CD4-positive, alpha-beta T cell treated with Interleukin-17A for 4 hours (primary cell): ENCODE measurements at regions not wholly inside any gene's neighbourhood (a gene's known extent, or its start where the extent isn't known, plus 50 kb on each side); places are given as distances from the start of the nearest gene placed in this dataset.
"Not testable (repeated sequence)": the region's sequence is repeated elsewhere in the genome, so short reads cannot be mapped to it uniquely, and the experiment has no call there.

ENCODE experiments used
- DNase-seq: peaks from one replicate; pipeline ENCODE4 v3.0.0-alpha.2; 2020; ENCODE audit warnings: mixed read lengths

DNA sequence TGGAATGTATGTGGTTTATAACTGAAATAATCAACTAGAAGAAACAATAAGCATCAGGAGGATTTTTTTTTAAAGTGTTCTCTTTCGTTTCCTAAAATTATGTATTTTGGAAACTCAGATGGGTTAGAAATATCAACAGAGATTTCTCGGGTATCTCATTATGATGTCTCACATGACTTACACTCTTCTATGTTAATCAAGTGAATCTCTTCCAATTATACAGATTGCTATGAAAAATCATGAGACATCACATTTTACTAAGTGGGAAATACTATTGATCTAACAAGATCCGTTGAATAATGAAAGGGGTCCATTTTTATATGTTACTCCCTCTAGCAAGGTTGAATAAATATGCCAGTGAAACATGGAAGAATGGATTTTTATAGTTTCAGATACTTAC is 54.7 kb upstream of the NRIP1 start:
- no peak for DNase-seq

DNA sequence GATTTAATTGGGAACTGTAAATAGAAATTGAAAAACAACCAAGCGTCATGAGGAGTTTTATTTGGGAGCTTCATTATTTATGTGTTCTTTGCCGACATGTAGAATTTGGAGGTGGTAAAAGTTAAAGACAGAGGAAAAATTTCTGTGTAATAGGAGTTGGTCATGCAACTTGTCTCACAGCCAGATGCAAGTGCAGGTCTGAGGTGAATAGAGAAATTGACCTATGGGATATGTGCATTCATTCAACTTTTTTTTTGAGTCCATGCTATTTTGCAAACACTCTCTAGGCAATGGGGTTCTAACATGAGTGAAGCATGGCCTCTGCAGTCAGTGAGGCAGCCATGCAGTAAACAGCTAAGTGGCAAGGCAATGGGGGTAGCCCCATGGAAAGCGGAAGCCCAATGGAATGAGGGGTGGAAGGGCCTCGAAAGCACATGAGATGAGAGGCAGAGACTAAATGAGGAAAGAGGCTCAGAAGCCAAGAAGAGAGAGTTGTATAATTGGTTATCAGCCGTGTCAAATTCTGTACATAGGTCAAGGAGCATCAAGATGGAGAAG is 56.4 kb upstream of the NRIP1 start:
- DNase-seq, result no peak

DNA sequence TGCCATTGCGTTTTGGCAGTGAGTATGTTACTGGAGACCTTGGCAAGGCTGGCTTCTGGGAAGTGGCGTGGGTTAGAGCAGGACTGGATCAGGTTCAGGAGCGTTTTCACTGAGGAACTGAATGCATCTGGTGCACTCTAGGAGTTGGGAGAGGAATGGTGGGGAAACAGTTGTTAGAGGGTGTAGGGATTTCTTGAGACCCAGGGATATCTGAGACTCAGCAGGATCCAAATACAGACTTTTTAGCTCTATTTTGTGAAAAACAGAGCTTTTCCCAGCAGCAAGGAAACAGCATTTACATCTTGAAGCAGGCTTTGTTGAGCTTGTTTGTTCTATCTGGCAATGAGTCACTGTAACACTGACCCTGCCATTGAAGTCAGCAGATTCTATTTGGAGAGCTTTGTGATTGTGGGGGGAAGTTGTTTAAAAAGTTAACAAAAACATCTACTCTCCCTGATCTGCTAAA is 56.9 kb upstream of the NRIP1 start:
- DNase-seq, result no peak

DNA sequence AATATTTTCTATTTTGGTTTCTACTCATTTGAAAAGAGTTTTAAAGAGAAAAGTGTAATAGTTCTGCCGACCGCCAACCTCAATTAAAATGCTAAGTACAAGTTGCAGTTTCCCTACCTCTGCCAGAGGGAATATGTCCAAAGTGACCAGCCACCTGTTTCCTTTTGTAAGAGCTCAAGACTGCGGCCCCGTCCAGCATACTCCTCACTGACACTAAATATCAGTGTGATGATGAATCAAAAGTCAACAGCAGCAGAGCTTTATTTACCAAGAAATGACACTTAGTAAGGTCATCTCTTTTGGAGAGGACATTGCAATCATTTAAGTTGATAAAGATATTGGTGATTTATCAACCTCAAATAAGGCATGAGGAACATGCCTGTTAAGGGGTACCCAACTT is 57.4 kb upstream of the NRIP1 start:
- no peak for DNase-seq

DNA sequence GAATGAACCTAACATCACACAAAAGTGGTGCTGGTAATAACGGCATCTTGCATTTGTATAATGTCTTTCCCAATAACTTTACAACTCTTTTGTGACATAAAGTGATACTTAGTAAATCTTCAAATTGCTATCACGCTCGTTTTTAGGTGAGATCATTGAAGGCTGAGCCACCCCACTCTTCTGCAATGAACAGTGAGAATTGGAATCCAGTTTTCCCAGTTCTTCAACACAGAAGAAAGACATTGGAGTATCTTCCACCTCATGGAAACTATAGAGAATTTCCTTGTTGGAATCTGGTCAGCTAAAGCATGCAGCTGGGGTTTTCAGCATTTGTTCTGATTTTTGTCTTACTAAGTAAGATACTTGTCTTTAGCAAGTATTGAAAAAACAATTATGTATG is 59.9 kb upstream of the NRIP1 start:
- no peak for DNase-seq

DNA sequence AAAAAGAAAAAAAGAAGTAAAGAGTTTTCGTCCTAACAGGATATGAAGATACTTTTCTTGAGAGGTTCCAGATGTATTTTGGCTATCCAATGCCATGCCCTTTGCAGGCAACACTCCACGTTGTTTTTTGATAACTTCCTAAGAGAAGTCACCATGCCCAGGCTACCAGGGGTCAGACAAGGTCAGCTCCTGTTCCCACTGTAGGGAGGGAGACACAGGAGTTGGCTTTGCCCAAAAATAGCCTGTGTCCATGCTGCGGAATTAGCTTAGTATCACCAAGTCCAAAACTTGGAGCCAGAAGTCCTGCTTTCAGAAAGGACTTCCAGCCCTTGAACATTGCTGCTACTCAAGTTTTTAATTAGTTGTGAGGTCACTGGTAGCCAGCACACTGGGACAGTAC is 62.1 kb upstream of the NRIP1 start:
- DNase-seq, result no peak

DNA sequence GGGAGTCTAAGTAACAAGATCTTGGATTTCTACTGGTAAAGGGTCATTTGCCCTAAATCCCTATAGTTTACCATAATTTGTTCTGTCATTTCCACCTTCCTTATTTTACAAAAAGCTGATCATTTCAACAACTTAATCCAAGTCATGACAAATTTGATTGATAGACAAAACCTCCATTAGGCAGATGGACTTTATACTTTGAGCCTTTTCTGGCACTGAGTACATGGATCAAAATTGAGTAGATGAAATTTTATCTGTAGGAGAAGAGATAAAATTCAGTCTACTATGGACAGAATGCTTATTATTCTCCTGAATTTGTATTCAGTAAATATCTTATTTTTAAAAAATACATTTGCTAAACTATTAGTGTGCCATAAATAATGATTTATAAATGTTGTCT is 62.6 kb upstream of the NRIP1 start:
- DNase-seq, result no peak

DNA sequence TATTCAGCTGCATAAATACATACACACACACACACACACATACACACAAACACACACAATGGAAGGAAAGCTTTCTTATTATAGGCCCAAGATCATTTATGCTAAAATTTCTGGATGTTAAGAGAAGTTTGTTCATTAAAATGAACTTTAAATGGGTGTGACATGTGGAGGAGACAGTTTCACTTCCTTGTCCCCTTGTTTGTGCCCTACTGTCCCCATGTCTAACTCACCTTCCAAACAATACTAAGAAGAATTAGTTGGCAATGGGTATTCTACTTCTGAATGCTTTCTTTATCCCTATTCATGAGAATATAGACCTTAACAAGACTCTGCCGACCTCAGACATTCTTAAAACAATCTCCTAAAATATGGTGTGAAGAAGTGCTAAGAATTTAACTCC is 63.5 kb upstream of the NRIP1 start:
- no peak for DNase-seq

DNA sequence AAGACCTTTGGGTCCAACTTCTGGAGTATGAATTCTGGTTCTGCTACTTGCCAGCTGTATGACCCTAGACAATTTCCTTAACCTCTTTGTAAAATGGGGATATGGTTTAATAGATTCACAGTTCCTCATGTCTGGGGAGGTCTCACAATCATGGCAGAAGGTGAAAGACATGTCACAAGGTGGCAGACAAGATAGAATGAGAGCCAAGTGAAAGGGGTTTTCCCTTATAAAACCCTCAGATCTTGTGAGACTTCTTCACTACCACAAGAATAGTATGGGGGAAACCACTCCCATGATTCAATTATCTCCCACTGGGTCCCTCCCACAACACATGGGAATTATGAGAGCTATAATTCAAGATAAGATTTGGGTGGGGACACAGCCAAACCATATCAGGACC is 63.9 kb upstream of the NRIP1 start:
- not testable (repeated sequence) for DNase-seq

DNA sequence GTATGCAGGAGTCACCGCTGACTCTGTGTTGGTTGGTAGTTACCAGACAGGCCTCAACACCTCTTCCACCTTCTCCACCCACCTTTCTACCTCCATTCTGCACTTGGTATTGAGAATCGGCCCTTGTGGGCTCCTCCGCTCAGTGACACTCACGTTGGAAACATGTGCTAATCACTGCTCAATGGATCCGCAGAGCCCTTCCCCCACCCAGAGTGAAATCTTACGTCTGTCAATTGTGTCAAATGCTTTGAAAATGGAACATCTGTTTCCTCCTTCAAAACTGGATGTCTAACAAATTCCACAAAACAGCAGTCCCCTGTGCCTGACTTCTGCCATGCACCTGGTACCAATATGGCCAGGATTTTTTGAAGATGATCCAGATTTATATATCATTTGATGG is 65.5 kb upstream of the NRIP1 start:
- no peak for DNase-seq

DNA sequence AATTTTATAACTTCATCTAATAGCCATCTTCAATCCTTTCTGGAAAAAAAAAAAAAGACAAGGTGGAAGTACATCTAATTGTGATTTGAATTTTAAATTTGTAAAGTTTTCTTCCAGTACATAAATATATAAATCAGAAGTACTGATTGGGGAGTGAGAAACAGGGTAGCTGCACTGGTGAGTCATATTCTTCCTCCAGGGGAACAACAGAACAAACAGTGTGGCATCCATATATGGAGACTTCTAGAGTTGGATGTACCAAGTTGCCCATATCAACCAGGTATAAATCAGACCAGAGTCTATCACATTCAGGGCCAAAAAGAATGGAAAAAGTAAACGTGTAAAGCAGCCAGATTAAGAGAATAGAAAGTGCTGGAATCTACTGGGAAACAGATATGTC is 66.0 kb upstream of the NRIP1 start:
- DNase-seq, result no peak

DNA sequence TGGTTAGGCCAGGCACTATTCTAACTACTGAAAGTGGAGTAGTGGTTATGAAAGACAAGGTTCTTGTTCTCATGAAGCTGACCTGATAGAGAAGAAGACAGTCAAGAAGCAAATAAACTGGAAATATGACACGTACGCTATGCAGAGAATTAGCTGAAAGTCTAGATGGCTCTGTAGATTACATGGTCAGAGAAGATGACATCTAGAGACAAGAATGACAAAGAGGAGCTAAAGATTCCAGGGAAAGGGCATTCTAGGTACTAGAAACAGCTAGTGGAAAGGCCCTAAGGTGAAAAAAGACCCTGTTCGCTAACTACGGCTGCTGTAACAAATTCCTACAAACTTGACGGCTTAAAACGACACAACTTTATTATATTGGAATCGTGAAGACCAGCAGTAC is 68.0 kb upstream of the NRIP1 start:
- DNase-seq, result no peak

DNA sequence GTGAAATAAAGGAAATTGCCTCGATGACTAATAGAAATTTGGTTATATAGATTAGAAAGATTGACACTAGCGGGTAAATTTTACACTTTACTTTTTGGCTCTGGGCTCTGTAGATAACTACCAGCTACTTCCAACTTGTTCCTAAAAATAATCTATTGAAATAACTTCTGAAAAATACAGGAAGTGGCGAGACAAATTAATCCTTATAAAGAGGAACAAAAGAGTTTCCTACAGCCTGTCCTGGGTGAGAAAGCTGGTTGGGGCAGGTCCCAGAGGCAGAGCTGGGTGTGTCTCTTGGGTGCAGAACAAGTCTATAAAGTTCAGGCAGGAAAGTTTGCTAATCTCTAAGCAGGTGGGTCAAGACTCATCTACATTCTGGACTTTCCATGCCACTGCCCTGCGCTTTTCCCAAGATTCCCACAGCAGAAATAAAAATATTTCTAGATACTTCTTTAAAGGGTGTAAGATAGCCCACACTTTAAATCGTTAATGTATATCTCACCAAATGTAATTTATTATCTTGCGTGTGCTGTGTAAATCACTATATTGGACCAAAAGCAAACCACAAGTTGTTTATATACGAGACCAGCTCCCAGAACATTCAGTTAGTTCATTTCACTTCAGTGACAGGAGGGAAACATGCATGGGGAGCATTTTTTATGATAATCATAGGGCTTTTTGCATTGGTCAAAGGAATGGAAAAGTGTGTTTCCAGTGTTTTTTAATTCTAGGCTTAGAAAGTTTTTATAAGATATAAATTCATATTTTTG is 70.1 kb upstream of the NRIP1 start:
- DNase-seq, result no peak

DNA sequence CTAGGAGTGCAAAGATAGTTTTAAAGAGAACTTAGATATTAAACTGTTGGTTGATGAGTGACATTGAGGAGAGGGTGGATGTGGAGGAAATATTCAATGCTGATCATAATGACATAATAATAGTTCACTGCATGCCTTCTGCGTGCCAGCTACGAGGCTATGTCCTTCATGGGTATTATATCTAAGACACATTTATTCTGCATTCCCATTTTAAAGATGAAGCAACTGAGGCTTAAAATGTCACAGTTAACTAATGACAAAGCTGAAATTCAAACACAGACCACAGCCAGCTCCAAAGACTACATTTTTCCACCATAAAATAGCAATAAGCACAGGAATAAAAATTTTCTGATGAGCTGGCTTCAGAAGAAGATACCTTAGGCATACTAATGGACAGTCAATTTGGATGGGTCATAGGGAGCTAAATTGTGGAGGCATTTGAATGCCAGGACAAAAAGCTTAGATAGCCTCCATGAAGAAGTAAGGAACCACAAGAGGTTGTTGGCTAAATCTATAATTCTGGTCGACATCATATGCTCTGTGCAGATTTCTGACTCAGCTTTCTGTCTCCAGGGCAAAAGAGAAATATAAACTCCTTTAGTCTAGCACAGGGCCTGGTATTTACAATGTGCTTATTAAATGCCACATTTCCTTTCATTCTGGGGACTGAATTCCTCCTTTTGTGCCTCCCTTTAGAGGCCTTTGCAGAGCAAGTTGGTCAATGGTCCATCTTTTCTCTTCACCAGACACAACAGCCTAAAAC is 71.2 kb upstream of the NRIP1 start:
- no peak for DNase-seq

DNA sequence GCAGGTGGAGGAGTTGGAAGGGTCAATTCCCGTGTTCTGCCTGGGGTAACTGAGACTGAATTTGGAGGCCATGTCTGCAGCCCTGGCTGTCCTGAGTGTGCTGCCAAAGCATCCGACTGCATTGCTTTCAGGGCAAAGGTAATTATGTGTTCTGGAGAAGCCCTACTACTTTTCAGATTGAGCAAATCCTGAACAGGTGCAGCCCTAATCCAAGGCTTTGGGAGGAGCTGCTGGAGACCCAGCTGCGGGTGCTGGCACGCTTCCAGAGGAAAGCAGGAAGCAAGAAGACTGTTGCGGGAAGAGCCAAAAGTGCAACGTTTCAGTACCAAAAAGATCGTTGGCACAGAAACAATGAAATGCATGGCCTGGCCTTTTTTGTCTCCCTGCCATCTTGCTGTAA is 73.7 kb upstream of the NRIP1 start:
- no peak for DNase-seq

DNA sequence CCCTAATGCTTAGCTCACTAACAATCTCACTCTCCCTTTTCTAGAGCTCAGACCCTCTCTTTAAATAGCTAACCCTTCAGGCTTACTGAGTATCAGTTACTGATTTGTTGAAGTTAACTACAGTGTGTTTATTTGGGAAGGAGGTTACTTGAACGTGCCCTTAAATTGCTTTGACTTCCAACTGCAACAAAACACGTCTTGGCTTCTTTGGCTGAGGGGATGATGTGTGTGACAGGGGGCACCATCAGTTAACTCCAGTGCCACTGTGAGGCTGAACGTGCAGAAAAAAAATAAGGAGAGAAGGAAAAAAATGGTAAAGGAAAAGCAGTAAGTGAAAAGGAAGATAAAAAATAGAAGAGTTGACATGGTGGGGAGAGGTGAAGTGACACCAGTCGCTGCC is 75.1 kb upstream of the NRIP1 start:
- DNase-seq, result no peak

DNA sequence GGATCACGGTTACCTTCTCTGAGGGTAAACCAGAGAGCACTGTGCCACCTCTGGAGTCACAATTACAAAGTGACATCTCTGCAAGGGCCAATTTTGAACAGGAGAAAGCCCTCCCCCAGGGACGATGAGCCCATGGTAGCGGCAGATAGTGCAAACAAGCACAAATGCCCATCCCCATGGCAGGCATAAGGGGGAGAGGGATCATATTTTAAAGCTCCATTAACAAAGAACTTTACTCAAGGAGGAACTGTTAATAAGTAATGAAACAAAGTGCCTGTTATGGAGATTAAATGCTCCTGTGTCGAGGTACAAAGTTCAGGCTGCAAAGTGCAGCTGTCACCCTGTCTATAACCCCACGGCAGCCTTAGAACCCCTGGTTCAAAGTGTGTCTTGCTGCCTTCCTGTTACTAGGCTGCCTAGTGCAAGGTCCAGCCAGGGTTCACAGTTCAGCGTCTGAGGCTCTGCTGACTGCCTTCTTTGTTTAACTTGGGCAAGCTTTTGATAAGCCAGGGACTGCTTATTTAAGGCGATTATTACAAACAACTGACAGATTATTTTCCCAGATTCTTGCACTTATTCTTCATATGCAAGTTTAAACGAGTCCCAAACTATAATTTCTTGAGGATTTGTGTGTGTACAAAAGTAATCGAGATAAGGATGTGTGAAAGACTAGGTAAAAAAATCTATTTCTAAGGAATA is 75.7 kb upstream of the NRIP1 start:
- DNase-seq, result no peak

DNA sequence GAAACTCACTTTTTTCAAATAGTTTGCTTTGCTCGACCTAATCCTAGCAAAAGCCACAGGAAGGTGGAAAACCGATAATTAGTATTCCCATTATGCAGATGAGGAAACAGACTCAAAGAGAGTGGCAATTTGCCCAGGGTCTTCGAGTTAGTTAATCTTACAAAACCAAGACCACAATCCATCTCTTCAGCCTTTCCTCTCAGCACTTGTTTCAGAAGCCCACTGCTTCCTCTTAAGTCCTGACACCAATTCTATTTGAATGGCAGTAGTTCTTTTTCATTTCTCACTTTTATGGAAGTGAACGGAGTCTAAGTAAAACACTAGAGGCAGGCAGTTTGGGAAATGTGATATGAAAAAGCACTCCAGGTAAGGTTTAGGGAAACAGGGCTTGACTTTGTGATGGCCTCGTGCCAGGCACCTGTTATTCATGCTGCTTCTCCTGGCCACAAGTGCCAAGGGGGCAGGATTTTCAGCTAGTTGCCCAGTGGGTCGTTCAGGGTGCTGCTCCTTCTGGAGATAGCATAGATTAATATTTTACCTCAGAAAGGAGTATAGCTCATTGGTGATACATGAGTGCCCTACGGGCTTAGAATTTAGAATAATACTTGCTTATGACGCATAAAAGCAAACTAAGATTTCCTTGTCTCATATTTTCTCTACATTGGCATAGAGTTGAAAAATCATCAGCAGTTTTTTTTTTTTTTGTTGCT is 76.6 kb upstream of the NRIP1 start:
- no peak for DNase-seq

DNA sequence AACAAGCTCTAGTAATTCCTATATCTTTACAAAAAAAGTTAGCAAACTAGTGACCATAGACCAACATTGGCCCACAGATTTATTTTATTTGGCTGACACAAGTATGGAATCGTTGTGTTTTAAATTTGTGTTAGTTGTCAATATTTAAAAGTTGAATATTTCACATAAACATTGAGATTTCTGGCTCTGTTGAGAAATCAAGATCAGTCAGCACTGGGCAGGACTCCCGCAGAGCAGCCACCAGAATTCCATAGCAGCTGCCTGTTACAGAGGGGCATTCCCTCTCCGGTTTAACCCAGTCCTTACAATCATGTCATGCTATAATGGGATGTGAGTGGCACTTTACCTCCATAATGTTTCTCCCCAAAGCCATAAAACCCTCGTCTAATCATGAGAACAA is 79.2 kb upstream of the NRIP1 start:
- no peak for DNase-seq

DNA sequence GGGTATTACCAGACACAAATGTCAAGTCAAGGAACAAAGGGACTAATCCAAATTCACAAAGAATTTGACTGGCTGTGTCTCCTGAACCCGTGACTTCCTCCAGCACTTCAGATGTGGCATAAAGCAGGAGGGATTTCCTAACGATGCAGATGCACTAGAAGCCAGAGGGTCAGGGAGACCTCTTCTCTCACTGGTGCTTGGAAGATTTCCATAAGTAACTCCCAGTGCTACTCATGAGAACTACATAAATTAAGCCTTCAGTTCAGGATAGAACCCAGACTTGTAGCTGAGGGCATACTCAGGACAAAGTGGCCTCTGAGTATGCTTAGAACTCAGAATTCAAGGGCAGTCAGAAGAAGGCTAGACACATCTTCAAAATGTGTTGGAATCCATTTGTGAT is 83.6 kb upstream of the NRIP1 start:
- no peak for DNase-seq

DNA sequence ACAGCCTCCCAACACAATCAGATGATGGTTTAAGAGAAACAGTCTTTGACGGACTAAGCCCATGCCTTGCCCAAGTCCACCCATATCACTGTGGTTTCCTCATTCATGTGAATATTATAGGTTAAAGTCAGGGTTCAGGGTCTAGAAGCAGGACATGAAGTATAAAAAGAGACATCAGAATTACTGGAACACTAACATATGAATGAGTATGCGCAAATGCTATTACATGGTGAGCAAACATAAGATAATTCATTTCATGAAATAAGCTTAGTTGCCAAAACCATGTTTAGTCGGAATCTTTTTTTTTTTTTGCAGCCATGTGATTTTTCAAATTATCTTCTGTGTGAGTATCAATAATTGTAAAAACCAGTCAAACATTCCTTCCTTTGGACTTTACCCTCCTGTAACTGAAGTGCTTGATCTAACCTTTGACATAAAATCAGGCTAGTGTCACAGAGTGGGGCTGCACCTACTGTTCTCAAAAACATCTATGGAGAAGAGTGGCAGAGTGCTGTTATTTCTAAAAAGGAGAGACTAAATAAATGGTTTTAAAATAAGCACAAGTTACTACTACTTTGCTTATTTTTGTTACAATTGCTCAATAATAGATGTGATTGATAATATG is 84.9 kb upstream of the NRIP1 start:
- DNase-seq, result no peak

DNA sequence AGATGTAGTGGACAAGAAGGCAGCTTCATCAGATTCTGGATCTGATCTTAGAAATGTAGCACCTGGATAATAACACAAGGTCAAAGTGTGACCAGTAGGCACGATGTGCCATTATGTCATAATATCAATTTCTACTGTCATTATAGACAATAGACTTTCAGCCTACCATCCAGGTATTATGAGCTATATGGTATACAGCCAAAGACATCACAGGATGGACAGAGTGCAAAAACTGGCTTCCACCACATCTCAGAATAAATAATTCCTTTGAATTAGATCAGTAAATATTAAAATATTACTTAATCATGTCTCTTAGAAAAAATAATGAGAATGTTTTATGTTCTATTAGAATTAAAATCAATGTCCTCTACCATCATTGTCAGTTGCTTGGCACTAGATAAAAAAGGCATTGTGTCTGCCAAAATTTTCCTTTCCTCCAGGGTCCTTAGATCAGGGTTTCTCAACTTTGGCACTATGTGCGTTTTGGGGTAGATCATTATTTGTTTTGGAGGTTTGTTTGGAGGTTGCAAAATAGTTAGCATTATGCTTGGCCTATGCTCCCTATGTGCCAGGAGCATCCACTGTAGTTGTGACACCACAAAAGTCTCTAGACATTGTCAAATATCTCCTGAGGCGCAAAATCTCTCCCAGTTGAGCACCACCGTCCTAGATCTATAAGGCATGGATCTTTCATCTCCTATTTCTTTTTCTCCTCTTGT is 86.7 kb upstream of the NRIP1 start:
- no peak for DNase-seq
